GM12878 (cell line): ENCODE measurements at regions not wholly inside any gene's neighbourhood (a gene's known extent, or its start where the extent isn't known, plus 50 kb on each side); places are given as distances from the start of the nearest gene placed in this dataset.

Experiments
- ATAC-seq: fragments of 200-7000 bp; cut with Tn5 transposase; 3 replicates; pipeline ENCODE4 v1.9.1; 2020; ENCODE audit warnings: mild to moderate bottlenecking, moderate library complexity
- BruUV-seq: library from RNA; stranded (reverse); fragments of 400-500 nt; replicated peaks from 2 replicates; lab custom pipeline; 2021; lab: Mats Ljungman, UMichigan
- CTCF ChIA-PET: fragments of 300-600 bp; sonication (Branson Sonifier 250); formaldehyde crosslinking; extraction: SDS; loops from one replicate; lab custom pipeline; 2021; ENCODE audit warnings: inconsistent platforms; lab: Yijun Ruan, JAX
- POLR2A ChIA-PET: fragments of 350-600 bp; formaldehyde crosslinking; extraction: SDS; loops from one replicate; lab custom pipeline; 2021; ENCODE audit warnings: inconsistent platforms; lab: Charles Lee
- RAD21 ChIA-PET: fragments of 300-600 bp; sonication (Branson Sonifier 250); formaldehyde crosslinking; loops from one replicate; lab custom pipeline; 2023; ENCODE audit warnings: antibody characterized with exemption; ENCODE audit not compliant: unreplicated experiment; lab: Charles Lee
- SMC1A ChIA-PET: fragments of 300-600 bp; sonication (Branson Sonifier 250); formaldehyde crosslinking; loops from one replicate; lab custom pipeline; 2023; ENCODE audit not compliant: unreplicated experiment, uncharacterized antibody; lab: Charles Lee
- DNase-seq: peaks from one replicate; pipeline ENCODE4 v3.0.0-alpha.2; 2011; ENCODE audit warnings: low read depth, low spot score
- FAIRE-seq: peaks from 3 replicates; lab custom pipeline; 2011; peaks lifted over from hg19 to GRCh38; lab: Jason Lieb, UNC
- H2AFZ ChIP-seq: 2 replicates; pipeline ENCODE4 v1.6.0; 2011; ENCODE audit warnings: low read depth, low read length, control low read depth; ENCODE audit not compliant: control insufficient read depth
- H3K27ac ChIP-seq: 2 replicates; pipeline ENCODE4 v1.5.1; 2011; ENCODE audit warnings: control low read depth; ENCODE audit not compliant: control insufficient read depth, insufficient read depth
- H3K27me3 ChIP-seq, 2 experiments: replicated peaks in 1 of 2; 2 replicates each; pipeline versions ENCODE4 v1.6.0 to v1.6.1; 2011; ENCODE audit warnings: low read length in 1 of 2; ENCODE audit not compliant: control insufficient read depth in 2 of 2, insufficient read depth in 2 of 2
- H3K36me3 ChIP-seq, 2 experiments: 2 replicates each; pipeline ENCODE4 v1.5.1; 2011; ENCODE audit warnings: low read length in 1 of 2; ENCODE audit not compliant: control insufficient read depth in 2 of 2, insufficient read depth in 2 of 2
- H3K4me1 ChIP-seq: 2 replicates; pipeline ENCODE4 v1.6.1; 2011; ENCODE audit warnings: mild to moderate bottlenecking, low read length, moderate library complexity, mixed read lengths; ENCODE audit not compliant: control insufficient read depth, insufficient read depth
- H3K4me2 ChIP-seq: 2 replicates; pipeline ENCODE4 v1.6.0; 2011; ENCODE audit warnings: control low read depth; ENCODE audit not compliant: control insufficient read depth, insufficient read depth
- H3K4me3 ChIP-seq: fragments of 200-600 bp; sonication (generic); 2 replicates; pipeline ENCODE4 v1.5.1; 2016
- H3K79me2 ChIP-seq: 2 replicates; pipeline ENCODE4 v1.6.0; 2011; ENCODE audit warnings: low read length; ENCODE audit not compliant: control insufficient read depth, insufficient read depth
- H3K9ac ChIP-seq: 2 replicates; pipeline ENCODE4 v1.8.0; 2011; ENCODE audit warnings: low read length, control low read depth, mixed read lengths; ENCODE audit not compliant: control insufficient read depth, insufficient read depth
- H3K9me3 ChIP-seq: replicated peaks from 3 replicates; pipeline ENCODE4 v1.5.1; 2011; ENCODE audit warnings: mild to moderate bottlenecking, low read length; ENCODE audit not compliant: control insufficient read depth, insufficient read depth
- H4K20me1 ChIP-seq: 2 replicates; pipeline ENCODE4 v1.6.0; 2011; ENCODE audit not compliant: control insufficient read depth, insufficient read depth
- BACH1 ChIP-seq: fragments of 450-650 bp; IDR thresholded peaks from 2 replicates; pipeline ENCODE4 v1.6.1; 2017; ENCODE audit warnings: mild to moderate bottlenecking, borderline replicate concordance
- CEBPZ ChIP-seq: fragments of 150-350 bp; IDR thresholded peaks from 2 replicates; pipeline ENCODE4 v1.6.1; 2016; ENCODE audit warnings: low read depth, low read length
- E2F8 ChIP-seq: fragments of 450-650 bp; IDR thresholded peaks from 2 replicates; pipeline ENCODE4 v1.6.1; 2018; ENCODE audit warnings: mild to moderate bottlenecking, low read depth, moderate library complexity; ENCODE audit not compliant: partially characterized antibody
- IRF4 ChIP-seq: IDR thresholded peaks from 2 replicates; pipeline ENCODE4 v1.6.1; 2011; ENCODE audit warnings: low read depth, low read length
- NKRF ChIP-seq: fragments of 450-650 bp; conservative IDR thresholded peaks from 2 replicates; pipeline ENCODE4 v1.6.1; 2017; ENCODE audit warnings: mild to moderate bottlenecking, moderate library complexity
- NRF1 ChIP-seq: conservative IDR thresholded peaks from 2 replicates; pipeline ENCODE4 v1.6.1; 2011; ENCODE audit warnings: mild to moderate bottlenecking, low read depth, low read length, improper control_type of control experiment
- POLR2AphosphoS5 ChIP-seq: IDR thresholded peaks from 2 replicates; pipeline ENCODE4 v1.6.1; 2011; ENCODE audit warnings: mild to moderate bottlenecking, low read length, inconsistent platforms
- ZBTB33 ChIP-seq: fragments of 450-650 bp; IDR thresholded peaks from 2 replicates; pipeline ENCODE4 v1.6.1; 2017; ENCODE audit warnings: mild to moderate bottlenecking
- ZZZ3 ChIP-seq: IDR thresholded peaks from 2 replicates; pipeline ENCODE4 v1.6.1; 2011; ENCODE audit warnings: low read depth; ENCODE audit not compliant: control insufficient read depth, insufficient read length
- WGBS: methylation state at CpG from one replicate; pipeline ENCODE4 v1.1.6; 2016; ENCODE audit warnings: low lambda C conversion rate; ENCODE audit not compliant: insufficient replicate concordance, insufficient coverage; ENCODE audit errors: missing lambda C conversion rate; 5-methylcytosine and 5-hydroxymethylcytosine counted together
- in situ Hi-C: fragments of 300-500 bp; cut with MboI; formaldehyde crosslinking; loops from 9 replicates; pipeline ENCODE4 v1.14.3; 2018; ENCODE audit warnings: mixed read lengths
- intact Hi-C: fragments of 100-400 bp; cut with micrococcal nuclease; formaldehyde crosslinking; loops from one replicate; pipeline ENCODE4 v1.14.2; 2022; ENCODE audit not compliant: unreplicated experiment
- TF ChIP-seq, protein P1 (sequence below): fragments of 450-650 bp; formaldehyde crosslinking; IDR thresholded peaks from 2 replicates; pipeline ENCODE4 v1.4.0; 2020; ENCODE audit warnings: mild to moderate bottlenecking, moderate library complexity

DNA sequence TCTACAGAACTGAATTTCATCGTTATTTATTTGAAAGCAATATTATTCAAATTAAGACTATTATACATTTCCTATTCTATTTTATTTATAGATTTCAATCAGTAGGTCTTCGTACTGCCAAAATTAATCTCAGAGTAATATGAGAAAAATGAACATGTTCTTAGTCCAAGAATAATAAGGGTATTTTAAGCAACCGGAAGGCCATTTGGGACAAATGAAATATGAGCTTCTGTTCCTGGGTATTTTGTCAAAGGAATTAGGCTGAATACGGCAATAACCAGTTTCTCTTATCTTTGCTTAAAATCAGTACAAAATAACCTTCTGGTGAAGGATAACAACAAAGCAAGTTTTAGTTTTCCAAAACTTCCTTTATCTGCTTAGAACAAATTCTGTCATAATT, 410.3 kb upstream of the PRR16 start:
- H3K27ac ChIP-seq: no peak overlapping the region
- RAD21 ChIA-PET: no interaction called here
- no peak for FAIRE-seq
- TF ChIP-seq NKRF (no peak), POLR2AphosphoS5 (no peak), E2F8 (no peak), ZZZ3 (no peak), NRF1 (no peak), CEBPZ (no peak), ZBTB33 (no peak), IRF4 (no peak), BACH1 (no peak)
- TF ChIP-seq, protein P1, sequence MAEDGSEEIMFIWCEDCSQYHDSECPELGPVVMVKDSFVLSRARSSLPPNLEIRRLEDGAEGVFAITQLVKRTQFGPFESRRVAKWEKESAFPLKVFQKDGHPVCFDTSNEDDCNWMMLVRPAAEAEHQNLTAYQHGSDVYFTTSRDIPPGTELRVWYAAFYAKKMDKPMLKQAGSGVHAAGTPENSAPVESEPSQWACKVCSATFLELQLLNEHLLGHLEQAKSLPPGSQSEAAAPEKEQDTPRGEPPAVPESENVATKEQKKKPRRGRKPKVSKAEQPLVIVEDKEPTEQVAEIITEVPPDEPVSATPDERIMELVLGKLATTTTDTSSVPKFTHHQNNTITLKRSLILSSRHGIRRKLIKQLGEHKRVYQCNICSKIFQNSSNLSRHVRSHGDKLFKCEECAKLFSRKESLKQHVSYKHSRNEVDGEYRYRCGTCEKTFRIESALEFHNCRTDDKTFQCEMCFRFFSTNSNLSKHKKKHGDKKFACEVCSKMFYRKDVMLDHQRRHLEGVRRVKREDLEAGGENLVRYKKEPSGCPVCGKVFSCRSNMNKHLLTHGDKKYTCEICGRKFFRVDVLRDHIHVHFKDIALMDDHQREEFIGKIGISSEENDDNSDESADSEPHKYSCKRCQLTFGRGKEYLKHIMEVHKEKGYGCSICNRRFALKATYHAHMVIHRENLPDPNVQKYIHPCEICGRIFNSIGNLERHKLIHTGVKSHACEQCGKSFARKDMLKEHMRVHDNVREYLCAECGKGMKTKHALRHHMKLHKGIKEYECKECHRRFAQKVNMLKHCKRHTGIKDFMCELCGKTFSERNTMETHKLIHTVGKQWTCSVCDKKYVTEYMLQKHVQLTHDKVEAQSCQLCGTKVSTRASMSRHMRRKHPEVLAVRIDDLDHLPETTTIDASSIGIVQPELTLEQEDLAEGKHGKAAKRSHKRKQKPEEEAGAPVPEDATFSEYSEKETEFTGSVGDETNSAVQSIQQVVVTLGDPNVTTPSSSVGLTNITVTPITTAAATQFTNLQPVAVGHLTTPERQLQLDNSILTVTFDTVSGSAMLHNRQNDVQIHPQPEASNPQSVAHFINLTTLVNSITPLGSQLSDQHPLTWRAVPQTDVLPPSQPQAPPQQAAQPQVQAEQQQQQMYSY (CRISPR knock-in tag): no peak
- TF ChIP-seq, all 136 proteins: peak for 0
- ChIA-PET POLR2A (interaction anchor here (0.6 kb wide), 1 partner anchor 857 kb away, joined by 3 read pairs; no protein-coding TSS in a partner anchor), SMC1A (no interaction called here), CTCF (no interaction called here)
- WGBS: 47% methylated on average over 4 of the region's 4 CpGs
- no TSS peak for BruUV-seq
- H3K9me3 ChIP-seq: no peaks in the 10 kb centered on the region
- H3K9ac ChIP-seq: no peak overlapping the region
- no peak overlapping the region for H2AFZ ChIP-seq
- no peaks in the 10 kb centered on the region for H3K79me2 ChIP-seq
- DNase-seq (no peak), ATAC-seq (no peak)
- in situ Hi-C loops: no loop called here
- no peaks in the 10 kb centered on the region for H3K4me1 ChIP-seq
- intact Hi-C loops: no loop called here
- H3K27me3 ChIP-seq: no peaks in the 10 kb centered on the region
- H3K4me3 ChIP-seq: no peak overlapping the region
- H3K4me2 ChIP-seq: no peak overlapping the region
- H4K20me1 ChIP-seq: no peaks in the 10 kb centered on the region
- H3K36me3 ChIP-seq: no peaks in the 10 kb centered on the region
